Heart right ventricle (tissue), 16 donors: ENCODE measurements at regions not wholly inside any gene's neighbourhood (a gene's known extent, or its start where the extent isn't known, plus 50 kb on each side); places are given as distances from the start of the nearest gene placed in this dataset.

Experiments
- ATAC-seq, 8 donors: fragments of 200-7000 bp; cut with Tn5 transposase; one replicate each; pipeline ENCODE4 v1.9.1; 2020; ENCODE audit warnings: mild to moderate bottlenecking in 8 of 8, moderate library complexity in 8 of 8, moderate number of reproducible peaks in 1 of 8
- DNase-seq, 2 donors: peaks; one replicate each; pipeline ENCODE4 v3.0.0-alpha.2; 2020
- H3K27ac ChIP-seq, 10 donors: fragments of 200-600 bp; sonication (generic) in 2 of 10; one replicate each; pipeline versions ENCODE4 v1.5.0 to v1.8.0; 2020 to 2022; ENCODE audit warnings: mild to moderate bottlenecking in 3 of 10
- H3K27me3 ChIP-seq, 7 donors: fragments of 200-600 bp; one replicate each; pipeline ENCODE4 v1.8.0; 2021 to 2022; ENCODE audit warnings: mild to moderate bottlenecking in 2 of 7
- H3K36me3 ChIP-seq, 9 donors: fragments of 200-600 bp; sonication (generic) in 1 of 9; one replicate each; pipeline versions ENCODE4 v1.5.0 to v1.8.0; 2020 to 2022; ENCODE audit warnings: mild to moderate bottlenecking in 2 of 9
- H3K4me1 ChIP-seq, 9 donors: fragments of 200-600 bp; sonication (generic) in 1 of 9; one replicate each; pipeline versions ENCODE4 v1.5.0 to v1.8.0; 2020 to 2022; ENCODE audit warnings: mild to moderate bottlenecking in 4 of 9
- H3K4me3 ChIP-seq, 10 donors: fragments of 200-600 bp; sonication (generic) in 2 of 10; one replicate each; pipeline versions ENCODE4 v1.5.0 to v1.8.0; 2020 to 2022; ENCODE audit warnings: mild to moderate bottlenecking in 7 of 10, moderate library complexity in 2 of 10
- H3K9me3 ChIP-seq, 11 donors: fragments of 200-600 bp in 10 of 11; sonication (generic) in 2 of 11; one replicate each; pipeline versions ENCODE4 v1.5.0 to v1.8.0; 2013 to 2022; ENCODE audit warnings: mild to moderate bottlenecking in 2 of 11, control low read depth in 1 of 11, moderate library complexity in 1 of 11
- CTCF ChIP-seq, 9 donors: fragments of 200-600 bp; sonication (generic) in 2 of 9; IDR thresholded peaks; one replicate each; pipeline versions ENCODE4 v1.5.0 to v1.8.0; 2021 to 2022; ENCODE audit warnings: antibody characterized with exemption in 9 of 9, mild to moderate bottlenecking in 5 of 9, moderate library complexity in 1 of 9
- WGBS, 2 donors: extraction: QIAGEN DNeasy Blood & Tissue Kit; methylation state at CpG; one replicate each; pipeline ENCODE4 v1.1.7; 2013; ENCODE audit warnings: inconsistent platforms in 1 of 2; 5-methylcytosine and 5-hydroxymethylcytosine counted together
- intact Hi-C, 10 donors: fragments of 100-400 bp; cut with DNase I; formaldehyde crosslinking; loops; one replicate each; pipeline versions ENCODE4 v1.11.1 to v1.14.2; 2022
- donor health status: Arrhythmogenic right ventricular cardiomyopathy.
- donor health status: ischemic (EF 13 %, LVEDD 7.1; RV severe dilation, severe dysfunction).
- donor health status: healthy with polysubstance abuse.
- donor health status: DM: no; HTN: yes; CAD: no.
- donor health status: DM: no; HTN: no; CAD: no.
- donor health status: ischemic (EF 25% LVEDD 6.9; RV normal size, moderate dysfunction).
- donor health status: ischemic (EF 25% LVEDD 5.7; RV mildly dilated, moderate dysfunction).
- donor health status: healthy.
- donor health status: DM: yes; HTN: yes; CAD: no.
- donor health status: Ischemic cardiomyopathy.
- donor health status: ischemic (EF 35%, LVEDD 5.7; RV mildly dilated, moderate dysfunction).
- donor health status: nonischemic (EF 11% LVEDD 7.7; RV severe dilation, severe dysfunction).
- donor health status: DM: yes; HTN: yes; CAD: no.
- donor health status: PGD.
- donor health status: ischemic (EF 29% LVEDD 5.4; RV normal size, mild dysfunction).
- donor health status: nonischemic (EF 23%, LVEDD 6.1; RV moderate dilation, normal function).

DNA sequence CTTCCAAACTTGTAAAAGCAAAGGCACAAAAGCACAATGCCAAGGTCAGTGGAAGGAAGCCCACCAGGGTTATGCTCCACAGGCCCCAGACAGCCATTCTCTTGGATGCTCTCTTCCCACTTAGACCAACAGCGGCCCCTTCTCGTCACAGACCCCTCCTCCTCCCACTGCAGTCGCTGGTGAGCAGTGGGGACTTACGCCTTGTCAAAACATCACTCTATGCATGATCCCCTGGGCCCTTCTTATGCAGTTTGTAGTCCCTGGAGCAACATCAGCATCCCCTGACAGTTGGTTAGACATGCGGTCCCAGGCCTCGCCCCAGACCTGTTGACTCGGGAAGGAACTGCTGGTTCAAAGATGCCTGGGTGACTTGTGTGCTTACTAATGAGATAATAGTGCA, 376.0 kb upstream of the KLHL29 start:
- 95 to 96% methylated on average over 7 of the region's 7 CpGs for WGBS, 2 donors

GRCh38 chr2:23009545-23010149, 375.3 kb upstream of the KLHL29 start:
- ATAC-seq (peak in 6 of 8 donors; percentile 51 to 73 (median 62)), DNase-seq (peak in 1 of 2 donors; percentile 20)
- Histone ChIP-seq H3K27me3 (no peaks in the 10 kb centered on the region), H3K4me3 (no peak overlapping the region), H3K9me3 (no peaks in the 10 kb centered on the region), H3K4me1 (peaks cover 0 to 14% (median 0%) of the 10 kb centered on the region in 9 donors), H3K36me3 (no peaks in the 10 kb centered on the region), H3K27ac (no peak overlapping the region)
- 44 to 46% methylated on average over 7 of the region's 7 CpGs for WGBS, 2 donors
- intact Hi-C loops, result no loop called here
- no peak for TF ChIP-seq CTCF (IDR thresholded peaks at IDR 0.05)

More for the DNA sequence above, 376.0 kb upstream of the KLHL29 start:
- intact Hi-C loops, result no loop called here
- ATAC-seq (no peak), DNase-seq (no peak)
- Histone ChIP-seq H3K36me3 (no peaks in the 10 kb centered on the region), H3K27ac (no peak overlapping the region), H3K27me3 (no peaks in the 10 kb centered on the region), H3K4me3 (no peak overlapping the region), H3K9me3 (no peaks in the 10 kb centered on the region), H3K4me1 (peaks cover 0 to 14% (median 0%) of the 10 kb centered on the region in 9 donors)
- TF ChIP-seq CTCF (IDR thresholded peaks at IDR 0.05), result no peak

GRCh38 chr2:23012499-23012898, 372.5 kb upstream of the KLHL29 start:
- intact Hi-C loops, result no loop called here

GRCh38 chr2:23015651-23016200, 369.3 kb upstream of the KLHL29 start:
- Histone ChIP-seq H3K36me3 (no peaks in the 10 kb centered on the region), H3K4me1 (no peaks in the 10 kb centered on the region), H3K9me3 (no peaks in the 10 kb centered on the region), H3K27ac (no peak overlapping the region), H3K27me3 (no peaks in the 10 kb centered on the region), H3K4me3 (no peak overlapping the region)
- 81 to 93% methylated on average over 7 of the region's 7 CpGs for WGBS, 2 donors
- no peak for TF ChIP-seq CTCF (IDR thresholded peaks at IDR 0.05)
- no peak for ATAC-seq
- DNase-seq, result no peak
- intact Hi-C loops, result no loop called here

More at GRCh38 chr2:23012499-23012898, 372.5 kb upstream of the KLHL29 start:
- WGBS, 2 donors, result 64 to 70% methylated on average over 2 of the region's 2 CpGs
- no peak for TF ChIP-seq CTCF (IDR thresholded peaks at IDR 0.05)
- no peak overlapping the region for H3K27ac ChIP-seq
- H3K9me3 ChIP-seq, result no peaks in the 10 kb centered on the region
- DNase-seq (no peak), ATAC-seq (no peak)
- no peaks in the 10 kb centered on the region for H3K36me3 ChIP-seq
- H3K4me1 ChIP-seq, result peaks cover 0 to 14% (median 0%) of the 10 kb centered on the region in 9 donors
- H3K27me3 ChIP-seq, result no peaks in the 10 kb centered on the region
- no peak overlapping the region for H3K4me3 ChIP-seq
